Fibroblast of the conjunctiva (primary cell): ENCODE measurements at regions not wholly inside any gene's neighbourhood (a gene's known extent, or its start where the extent isn't known, plus 50 kb on each side); places are given as distances from the start of the nearest gene placed in this dataset.
"Not testable (repeated sequence)": the region's sequence is repeated elsewhere in the genome, so short reads cannot be mapped to it uniquely, and the experiment has no call there.

ENCODE experiments used
- DNase-seq: peaks from one replicate; pipeline ENCODE4 v3.0.0-alpha.2; 2010; ENCODE audit warnings: low read depth

DNA sequence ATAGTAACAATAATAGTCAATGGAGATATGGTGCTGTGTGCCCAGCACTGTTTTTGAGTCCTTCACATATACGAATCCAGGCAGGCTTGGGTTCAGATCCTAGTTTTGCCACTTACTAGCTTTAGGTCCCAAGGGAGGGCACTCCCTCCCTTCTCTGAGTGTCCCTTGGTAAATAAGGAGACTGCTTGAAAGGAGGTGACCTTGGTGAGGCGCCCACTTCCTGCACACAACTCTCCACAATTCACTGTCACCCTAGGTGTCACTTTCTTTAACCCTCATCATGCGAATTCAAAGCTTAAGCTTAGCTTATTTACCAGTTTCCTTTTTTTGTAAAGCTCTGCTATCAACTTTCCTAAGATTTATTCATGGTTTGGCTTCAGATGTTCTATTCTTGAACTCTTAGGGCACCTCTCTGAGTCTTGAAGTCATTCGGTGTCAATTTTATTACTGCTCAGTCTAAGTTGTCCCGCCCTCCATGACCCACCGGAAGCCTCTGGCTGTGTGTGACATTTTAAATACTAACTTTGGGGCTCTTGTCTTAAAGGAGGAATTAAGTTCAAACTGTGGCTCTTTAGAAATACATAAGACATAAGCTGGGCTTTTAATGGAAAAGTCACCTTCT, 170.7 kb upstream of the ZNF618 start:
- no peak for DNase-seq

DNA sequence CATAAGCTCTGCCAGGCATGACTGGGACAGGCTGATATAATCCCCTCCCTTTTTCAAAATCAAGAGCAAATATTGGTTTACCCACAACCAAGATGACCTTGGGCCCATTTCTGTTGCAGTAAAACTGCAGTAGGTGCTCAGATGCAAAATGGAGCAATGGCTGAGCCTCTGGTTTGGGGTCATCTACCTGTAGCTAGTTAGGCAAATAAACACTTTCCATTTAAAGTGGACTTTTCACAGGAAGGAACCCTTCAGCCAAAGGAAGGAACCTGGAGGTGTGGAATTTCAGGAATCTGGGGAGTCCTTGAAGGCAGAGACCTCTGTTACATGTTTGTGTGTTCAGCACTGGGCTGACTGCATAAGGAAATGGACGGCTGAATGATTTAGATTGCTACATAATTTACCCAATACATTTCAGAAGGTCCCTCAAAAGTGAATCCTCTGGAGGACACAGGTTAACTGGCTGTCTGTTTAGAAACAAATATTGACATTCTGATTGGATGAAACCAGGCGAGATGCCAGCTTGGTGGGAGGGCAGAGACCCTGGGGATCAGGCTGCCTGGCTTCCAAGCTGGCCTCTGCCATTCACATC, 170.1 kb upstream of the ZNF618 start:
- DNase-seq = no peak

DNA sequence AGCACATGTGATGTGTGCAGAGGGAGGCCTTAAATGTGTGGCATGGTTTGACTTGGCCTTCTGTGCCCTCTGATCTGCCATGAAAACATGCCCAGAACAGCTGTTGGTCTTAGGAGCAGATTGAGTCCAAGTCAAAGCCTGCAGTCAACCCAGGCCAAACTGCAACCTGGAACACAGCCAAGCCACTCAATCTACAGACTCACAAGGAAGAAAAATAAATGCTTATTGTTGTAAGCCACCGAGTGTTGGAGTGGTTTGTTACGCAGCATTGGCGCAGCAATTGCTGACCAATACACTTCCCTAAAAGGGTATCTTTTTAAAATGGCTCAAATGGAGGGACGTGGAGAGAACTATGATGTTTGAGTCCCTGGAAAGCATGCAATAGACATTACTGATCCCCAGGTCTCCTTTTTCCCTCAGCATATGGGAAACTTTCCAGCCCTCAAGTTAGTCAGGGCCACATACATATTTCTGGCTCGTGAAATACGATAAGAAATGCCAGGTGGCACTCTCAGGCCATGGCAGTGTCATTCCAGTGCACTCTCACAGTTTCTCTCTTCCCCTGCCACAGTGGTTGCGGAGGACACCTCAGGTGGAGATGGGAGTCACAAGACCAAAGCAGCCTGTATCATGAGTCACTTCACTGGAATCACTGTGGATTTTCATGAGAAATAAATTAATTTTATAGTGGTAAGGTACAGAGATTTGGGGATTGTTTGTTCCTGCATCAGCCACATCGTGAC, 168.0 kb upstream of the ZNF618 start:
- no peak for DNase-seq

DNA sequence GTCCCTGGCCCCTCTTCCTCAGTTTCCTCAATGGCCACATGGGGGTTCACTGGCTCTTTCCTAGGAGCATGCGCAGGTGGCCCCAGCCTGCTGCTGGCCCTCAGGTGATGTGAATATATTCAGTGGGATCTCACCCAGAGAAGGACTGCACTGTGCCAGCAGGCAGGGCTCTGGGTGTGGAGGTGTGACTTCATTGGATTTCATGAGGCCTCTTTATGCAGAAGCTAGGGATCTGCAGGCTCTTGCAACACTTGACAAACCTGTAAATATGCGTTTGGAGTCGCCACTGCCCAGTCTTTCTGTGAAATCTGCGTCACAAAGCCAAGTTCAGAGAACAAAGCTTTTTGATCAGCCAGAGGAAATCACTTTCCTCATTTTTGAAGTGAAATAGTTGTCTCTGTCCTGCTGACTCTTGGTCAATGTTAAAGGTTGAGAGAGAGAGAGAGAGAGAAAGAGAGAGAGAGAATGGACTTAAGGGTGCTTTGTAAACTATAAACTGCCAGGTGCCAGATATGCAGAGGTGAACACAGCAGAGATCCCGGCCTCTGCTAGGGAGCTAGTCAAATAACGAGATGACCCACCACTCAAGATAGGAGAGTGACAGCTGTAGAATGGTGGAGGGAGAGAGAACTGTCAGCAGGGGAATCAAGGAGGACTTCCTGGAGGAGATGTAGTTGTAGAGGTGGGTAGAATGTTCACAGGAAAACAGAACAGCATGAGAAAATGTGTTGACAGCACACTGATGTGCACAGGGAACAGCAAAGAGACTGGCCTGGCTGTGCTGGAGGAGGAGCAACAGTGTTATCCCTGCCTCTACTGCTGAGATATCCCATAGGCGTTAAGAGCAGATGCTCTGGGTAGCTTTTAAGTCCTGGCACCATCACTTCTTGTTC, 167.0 kb upstream of the ZNF618 start:
- no peak for DNase-seq

DNA sequence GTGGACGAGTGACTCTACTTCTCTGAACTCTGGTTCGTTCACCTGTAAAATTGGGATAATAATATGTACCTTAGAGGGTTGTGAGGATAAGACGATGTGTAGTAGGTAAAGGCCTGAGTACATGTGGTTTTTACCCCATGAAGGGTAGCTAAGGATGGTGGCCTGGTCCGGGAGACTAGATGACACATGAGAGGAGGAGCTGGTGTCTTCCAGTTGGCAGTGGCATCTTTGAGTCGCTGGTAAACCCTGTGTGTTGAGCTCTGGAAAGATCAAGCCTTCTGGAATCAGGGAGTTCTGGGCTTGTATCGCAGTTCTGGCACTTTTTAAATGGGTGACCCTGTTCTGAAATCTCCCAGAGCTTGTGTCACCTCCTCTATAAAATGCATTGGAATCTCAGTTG, 166.4 kb upstream of the ZNF618 start:
- DNase-seq = no peak

DNA sequence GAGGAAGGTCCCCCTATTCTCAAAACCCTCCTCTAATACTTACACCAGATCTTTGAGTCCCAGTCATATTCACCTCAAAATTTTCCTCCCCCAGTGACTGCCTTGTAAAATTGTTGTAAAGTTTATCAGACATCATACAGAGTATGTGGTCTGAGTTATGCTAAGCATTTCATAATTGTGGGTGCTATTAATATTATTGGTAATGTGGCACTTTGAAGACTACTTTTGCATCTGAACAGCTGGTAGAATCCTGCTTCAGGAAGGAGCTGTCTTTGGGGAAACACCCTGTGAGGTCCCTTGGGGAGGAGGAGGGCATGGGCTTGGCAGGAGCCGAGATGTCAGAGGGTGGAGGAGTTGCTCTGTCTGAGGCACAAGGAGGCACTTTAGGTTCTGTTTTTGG, 164.9 kb upstream of the ZNF618 start:
- no peak for DNase-seq

DNA sequence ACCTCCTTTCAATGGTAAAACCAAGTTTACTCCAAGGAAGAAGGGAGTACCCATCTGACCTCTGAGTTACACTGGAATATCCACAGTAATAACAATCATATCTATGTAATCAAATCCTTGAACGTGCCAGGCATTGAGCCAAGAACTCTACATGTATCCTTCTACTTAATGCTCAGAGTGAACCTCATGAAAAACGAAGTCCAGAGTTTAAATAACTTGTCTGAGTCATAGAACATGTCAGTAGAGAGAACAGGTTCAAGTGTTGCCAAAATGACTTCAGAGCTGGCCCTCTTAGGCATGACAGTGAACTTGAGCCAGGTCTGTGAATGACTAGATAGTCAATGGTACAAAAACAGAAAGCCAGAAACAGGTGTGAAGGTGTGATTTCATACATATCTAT, 164.1 kb upstream of the ZNF618 start:
- DNase-seq = peak; percentile 65

DNA sequence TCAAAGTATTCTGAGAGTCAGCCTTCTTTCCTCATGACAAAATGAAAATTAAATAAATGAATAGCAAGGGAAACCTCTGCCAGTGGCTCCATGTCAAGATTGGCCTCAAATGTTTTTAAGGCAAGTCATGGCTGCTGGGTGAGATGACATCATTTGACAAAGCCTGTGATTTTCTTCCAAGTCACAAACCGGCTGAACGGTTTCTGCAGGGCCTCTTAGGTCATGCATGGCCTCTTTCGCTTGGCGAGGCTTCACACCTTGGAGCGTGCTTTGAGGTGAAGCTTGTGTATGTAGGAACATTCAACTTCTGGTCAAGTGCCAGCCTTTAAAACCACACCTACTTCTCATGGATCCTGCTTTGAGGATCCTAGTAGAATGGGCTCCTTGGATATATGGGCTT, 161.0 kb upstream of the ZNF618 start:
- DNase-seq = no peak

DNA sequence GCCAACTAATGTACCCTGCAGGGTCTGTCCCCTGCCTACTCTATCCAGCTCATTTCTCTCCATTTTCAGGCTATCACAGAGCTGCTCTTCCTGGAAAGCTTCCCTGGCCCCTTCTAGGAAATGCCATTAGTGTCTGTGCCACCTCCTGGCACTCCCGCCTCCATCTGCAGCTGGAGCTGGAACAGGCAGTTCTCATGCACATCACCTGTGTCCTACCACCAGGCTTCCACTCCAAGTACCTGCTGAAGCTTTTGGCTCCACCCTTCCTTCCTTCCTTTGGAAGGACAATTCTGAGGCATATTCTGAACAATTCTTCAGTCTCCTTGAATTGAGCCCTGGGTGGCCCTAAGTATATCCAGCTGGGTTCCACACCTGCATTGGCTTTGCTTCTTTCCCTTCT, 156.2 kb upstream of the ZNF618 start:
- DNase-seq = no peak

DNA sequence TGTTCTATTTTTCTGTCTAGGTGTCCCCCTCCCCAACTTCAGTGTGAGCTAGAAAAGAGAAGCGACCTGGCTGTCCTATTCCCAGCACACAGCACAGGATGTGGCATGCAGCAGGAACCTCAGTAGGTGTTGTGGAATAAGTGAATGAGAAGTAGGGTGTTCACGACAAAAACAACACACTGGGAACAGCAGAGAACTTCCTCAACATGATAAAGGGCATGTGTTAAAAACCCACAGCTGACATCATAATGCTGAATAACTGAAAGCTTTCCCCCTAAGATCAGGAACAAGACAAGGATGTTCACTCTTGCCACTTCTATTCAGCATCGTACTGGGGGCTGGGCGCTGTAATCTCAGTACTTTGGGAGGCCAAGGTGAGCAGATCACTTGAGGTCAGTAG, 155.6 kb upstream of the ZNF618 start:
- no peak for DNase-seq

DNA sequence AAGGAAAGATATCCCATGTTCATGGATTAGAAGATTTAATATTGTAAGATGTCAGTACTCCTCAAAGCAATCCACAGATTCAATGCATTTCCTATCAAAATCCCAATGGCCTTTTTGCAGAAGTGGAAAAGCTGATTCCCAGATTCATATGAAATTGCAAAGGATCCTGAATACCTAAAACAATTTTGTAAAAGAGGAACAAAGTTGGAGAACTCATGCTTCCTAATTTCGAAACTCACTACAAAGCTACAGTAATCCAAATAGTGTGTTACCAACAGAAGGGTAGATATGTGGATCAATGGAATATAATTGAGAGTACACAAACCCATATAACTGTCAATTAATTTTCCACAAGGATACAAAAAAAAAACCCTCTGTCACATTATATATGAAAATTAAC, 154.3 kb upstream of the ZNF618 start:
- no peak for DNase-seq

DNA sequence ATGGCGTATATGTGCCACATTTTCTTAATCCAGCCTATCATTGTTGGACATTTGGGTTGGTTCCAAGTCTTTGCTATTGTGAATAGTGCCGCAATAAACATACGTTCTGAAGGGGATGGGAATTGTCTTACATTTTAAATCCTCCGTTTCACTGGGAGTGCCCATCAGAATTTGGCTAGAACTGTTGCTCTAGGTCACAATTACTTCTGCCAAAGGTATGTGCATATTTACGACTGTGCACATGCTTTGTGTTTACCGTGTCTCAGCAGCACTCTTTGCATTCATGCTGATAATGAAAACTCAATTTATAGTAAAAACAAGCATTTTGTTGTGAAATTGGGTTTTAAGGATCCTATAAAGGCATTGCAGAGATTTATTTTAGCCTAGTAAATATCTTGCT, 151.9 kb upstream of the ZNF618 start:
- no peak for DNase-seq

DNA sequence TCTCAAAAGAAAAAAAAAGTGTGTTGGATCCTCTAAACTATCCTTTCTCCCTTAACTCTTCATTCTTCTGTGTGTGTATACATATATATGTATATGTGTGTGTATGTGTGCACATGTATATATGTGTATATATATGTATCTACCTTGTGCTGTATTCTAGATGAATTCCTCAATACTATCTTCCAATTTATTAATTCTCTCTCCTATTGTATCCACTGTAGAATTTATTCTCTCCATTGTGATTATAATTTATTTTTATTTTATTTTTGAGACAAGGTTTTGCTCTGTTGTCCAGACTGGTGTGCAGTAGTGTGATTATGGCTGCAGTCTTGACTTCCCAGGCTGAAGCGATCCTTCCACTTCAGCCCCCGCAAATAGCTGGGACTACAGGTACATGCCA, 147.1 kb upstream of the ZNF618 start:
- no peak for DNase-seq

DNA sequence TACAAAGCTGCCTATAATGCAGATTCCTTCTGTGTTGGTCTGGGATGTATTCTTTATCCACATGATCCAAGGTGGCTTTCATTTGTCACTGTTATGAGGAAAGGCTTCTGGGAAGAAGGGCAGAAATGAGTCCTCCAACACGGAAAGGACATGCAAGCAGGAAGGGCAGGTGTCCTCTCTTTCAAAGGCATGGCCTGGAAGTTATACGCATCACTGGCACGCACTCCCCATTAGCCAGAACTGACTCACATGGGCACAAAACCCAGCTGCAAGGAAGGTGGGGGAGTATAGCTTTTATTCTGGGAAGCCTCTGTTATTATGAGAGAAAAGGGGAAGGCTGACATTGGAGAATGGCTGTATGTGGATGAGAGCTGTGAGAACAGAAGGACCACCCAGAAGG, 141.3 kb upstream of the ZNF618 start:
- no peak for DNase-seq

DNA sequence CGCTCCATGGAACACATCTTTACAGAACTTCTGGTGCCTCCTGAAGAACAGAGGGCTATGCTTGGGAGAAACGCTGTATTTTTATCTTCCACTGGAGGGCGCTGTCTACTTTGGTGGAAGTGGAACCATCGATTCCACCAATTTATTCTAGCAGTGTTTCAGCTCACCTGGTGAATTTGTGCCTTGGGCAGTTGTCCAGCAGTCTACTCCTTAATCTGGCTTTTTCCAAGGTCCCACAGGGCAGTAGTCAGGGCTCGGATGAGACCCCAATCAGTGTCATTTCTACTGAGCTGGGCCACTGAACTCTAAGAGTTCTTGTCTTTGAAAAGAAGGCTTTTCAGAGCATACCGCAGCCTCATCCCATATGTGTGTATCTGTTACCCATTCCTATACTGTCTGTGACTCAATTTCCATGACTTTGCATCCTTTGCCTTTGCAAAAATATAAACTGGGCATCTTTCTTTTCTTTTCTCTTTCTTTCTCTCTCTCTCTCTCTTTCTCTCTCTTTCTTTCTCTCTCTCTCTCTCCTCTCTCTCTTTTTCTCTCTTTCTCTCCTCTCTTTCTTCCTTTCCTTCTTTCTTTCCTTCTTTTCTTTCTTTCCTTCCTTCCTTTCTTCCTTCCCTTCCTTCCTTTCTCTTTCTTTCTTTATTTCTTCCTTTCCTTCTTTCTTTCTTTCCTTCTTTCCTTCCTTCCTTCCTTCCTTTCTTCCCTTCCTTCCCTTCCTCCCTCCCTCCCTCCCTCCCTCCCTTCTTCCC, 138.4 kb upstream of the ZNF618 start:
- peak; percentile 43 for DNase-seq

DNA sequence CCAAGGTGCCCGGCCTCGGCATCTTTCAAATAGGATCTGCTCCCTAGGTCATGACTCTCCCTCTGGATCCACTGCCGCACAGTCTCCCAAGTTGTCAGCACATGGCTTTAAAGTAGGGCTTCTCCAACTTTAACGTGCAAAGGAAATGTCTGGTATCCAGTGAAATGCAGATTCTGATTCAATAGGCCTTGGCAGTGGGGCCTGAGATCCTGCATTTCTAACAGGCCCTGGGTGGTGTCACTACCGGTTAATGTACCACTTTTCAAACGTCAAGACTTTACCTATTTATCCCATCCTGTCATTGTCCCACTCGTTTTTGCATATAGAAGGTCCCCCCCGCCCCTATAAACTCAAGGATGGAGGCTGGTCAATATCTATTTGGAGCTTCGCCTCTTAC, 137.6 kb upstream of the ZNF618 start:
- no peak for DNase-seq

DNA sequence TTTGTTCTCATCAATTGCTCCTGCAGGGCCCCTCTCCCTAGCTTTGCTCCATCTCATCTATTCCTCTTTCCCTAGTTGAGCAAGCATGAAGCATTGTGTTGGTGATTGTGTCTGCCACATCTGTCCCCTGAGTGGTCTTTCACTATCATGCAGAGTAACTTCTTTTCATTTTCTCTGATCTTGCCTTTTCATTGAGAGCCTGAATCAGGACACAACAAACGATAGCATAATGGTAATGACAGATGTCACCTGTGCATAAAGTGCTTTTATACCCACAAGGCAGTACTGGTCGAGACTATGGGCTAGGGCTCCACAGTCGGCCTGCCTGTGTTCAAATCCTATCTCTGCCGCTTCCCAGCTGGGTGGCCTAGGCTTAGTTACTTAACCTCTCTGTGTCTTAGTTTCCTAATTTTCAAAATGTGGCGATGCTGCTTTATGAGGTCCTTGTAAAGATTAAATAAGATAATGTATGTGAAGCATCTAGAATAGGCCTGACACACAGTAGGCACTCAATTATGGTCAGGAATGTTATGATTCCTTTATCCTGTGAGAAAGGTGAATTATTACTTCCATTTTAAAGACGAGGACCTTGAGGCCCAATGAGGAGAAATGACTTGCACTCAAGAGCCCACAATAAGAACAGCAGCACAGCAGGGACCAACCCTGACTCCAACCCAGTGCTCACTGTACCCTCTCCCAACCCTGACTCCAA, 137.1 kb upstream of the ZNF618 start:
- DNase-seq = no peak

DNA sequence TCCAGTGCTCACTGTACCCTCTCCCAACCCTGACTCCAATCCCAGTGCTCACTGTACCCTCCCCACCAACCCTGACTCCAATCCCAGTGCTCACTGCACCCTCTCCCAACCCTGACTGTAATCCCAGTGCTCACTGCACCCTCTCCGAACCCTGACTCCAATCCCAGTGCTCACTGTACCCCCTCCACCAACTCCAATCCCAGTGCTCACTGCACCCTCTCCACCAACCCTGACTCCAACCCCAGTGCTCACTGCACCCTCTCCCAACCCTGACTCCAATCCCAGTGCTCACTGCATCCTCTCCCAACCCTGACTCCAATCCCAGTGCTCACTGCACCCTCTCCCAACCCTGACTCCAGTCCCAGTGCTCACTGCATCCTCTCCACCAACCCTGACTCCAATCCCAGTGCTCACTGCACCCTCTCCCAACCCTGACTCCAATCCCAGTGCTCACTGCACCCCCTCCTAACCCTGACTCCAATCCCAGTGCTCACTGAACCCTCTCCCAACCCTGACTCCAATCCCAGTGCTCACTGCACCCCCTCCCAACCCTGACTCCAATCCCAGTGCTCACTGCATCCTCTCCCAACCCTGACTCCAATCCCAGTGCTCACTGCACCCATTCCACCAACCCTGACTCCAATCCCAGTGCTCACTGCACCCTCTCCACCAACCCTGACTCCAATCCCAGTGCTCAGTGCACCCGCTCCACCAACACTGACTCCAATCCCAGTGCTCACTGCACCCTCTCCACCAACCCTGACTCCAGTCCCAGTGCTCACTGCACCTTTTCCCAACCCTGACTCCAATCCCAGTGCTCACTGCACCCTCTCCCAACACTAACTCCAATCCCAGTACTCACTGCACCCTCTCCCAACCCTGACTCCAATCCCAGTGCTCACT, 136.3 kb upstream of the ZNF618 start:
- not testable (repeated sequence) for DNase-seq

DNA sequence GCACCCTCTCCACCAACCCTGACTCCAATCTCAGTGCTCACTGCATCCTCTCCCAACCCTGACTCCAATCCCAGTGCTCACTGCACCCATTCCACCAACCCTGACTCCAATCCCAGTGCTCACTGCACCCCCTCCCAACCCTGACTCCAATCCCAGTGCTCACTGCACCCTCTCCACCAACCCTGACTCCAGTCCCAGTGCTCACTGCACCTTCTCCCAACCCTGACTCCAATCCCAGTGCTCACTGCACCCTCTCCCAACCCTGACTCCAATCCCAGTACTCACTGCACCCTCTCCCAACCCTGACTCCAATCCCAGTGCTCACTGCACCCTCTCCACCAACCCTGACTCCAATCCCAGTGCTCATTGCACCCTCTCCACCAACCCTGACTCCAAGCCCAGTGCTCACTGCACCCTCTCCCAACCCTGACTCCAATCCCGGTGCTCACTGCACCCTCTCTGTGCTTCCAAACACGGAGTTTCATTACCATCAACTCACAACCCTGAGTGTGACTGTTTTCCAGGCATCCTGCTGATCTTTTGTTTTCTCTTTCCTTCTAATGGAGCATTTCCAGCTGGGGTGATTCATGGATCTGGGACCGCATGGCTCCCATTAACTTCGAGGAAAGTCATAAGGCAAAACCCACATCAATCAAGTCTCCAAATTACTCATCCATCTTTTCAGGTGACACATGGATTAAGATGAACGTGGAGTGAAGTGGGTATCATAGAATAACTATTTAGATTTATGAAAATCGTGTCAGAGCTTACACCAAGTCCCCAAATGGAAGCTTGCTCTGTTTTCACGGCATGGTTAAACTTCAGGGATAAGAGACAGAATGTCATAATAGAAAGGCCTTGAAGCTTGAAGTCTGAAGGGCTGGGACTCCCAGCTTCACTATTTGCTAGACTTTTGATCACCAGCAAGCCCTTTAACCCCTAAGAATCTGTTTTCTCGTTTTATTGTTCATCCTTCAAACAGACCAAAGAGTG, 135.3 kb upstream of the ZNF618 start:
- peak; percentile 2 for DNase-seq
